GM12873 (cell line): ENCODE measurements at regions not wholly inside any gene's neighbourhood (a gene's known extent, or its start where the extent isn't known, plus 50 kb on each side); places are given as distances from the start of the nearest gene placed in this dataset.

ENCODE experiments used
- CTCF ChIP-seq: IDR thresholded peaks from 2 replicates; pipeline ENCODE4 v1.5.1; 2012; ENCODE audit warnings: low read depth, mild to moderate bottlenecking, moderate library complexity, low read length, control low read depth; ENCODE audit not compliant: insufficient read depth; ENCODE audit errors: missing control alignments

GRCh38 chr3:177754508-177754921, 557.2 kb upstream of the TBL1XR1 start:
- TF ChIP-seq CTCF = no peak

DNA sequence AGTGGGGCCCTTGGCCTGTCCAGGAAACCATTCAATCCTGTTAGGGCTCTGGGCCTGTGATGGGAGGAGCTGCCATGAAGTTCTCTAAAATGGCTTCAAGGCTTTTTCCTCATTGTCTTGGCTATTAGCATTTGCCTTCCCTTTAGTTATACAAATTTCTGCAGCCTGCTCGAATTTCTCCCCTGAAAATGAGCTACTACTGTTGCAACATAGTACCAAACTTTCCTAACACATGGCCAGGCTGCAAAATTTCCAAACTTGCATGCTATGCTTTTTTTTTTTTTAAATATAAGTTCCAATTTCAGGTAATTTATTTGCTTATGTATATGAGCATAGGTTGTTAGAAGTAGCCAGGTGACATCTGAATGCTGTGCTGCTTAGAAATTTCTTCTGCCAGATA, 560.8 kb upstream of the TBL1XR1 start:
- no peak for TF ChIP-seq CTCF

DNA sequence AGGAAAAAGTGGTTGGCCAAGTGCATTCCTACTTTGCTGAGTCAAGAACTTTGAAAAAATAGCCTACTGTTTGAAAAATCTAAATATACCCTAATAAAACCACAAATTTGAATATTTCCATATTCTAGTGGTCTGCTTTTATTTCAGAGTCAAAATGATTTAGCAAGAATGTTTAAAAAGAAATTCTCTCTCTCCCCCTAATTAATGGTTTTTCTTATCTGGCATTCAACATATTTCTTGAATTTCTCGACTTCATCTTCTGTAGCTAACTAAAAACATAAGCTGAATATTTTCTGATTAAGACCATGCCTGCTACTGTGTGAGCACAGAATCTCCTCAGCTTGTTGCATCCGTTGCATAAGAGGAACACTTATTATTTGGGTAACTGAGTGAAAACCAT, 563.5 kb upstream of the TBL1XR1 start:
- no peak for TF ChIP-seq CTCF

GRCh38 chr3:177764377-177764912, 567.2 kb upstream of the TBL1XR1 start:
- TF ChIP-seq CTCF = no peak

GRCh38 chr3:177764933-177765332, 567.7 kb upstream of the TBL1XR1 start:
- no peak for TF ChIP-seq CTCF

DNA sequence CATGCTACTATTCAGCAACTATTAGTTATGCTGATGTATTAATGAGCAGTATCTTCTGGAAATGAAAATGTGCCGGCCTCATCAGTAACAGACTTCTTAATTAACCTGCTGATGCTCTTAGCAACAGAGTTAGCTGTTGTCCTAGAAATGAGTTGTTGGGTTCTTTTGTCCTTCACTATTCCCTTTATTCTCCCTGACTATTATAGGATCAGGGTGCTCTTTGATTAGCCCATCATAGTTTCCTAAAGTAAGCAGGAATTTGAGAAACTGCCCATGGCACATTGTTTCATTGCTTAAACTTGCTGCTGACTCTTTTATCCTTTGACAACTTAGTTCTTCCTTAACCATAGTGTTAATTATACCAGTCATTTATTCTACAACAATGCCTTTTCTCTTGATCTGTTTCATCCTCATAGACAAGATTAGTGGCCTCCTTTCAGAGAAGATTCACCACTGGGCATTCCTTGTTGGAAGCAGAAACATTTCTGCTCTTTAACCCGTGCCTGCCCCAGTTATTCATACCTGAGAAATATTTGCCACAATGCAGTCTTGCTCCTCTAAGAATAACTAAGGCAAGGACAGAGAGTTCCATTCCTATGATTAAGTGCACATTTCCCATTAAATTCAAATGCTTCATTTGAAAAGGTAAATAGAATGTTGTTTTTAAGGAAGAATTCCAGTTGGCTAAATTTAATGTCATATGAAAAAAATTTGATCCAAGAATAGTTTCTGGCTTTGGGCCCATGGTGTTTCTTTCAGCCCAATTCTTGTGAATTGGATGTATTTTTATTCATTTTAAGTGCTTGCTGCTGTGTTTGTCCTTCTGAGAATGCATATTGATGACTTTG, 573.3 kb upstream of the TBL1XR1 start:
- no peak for TF ChIP-seq CTCF

DNA sequence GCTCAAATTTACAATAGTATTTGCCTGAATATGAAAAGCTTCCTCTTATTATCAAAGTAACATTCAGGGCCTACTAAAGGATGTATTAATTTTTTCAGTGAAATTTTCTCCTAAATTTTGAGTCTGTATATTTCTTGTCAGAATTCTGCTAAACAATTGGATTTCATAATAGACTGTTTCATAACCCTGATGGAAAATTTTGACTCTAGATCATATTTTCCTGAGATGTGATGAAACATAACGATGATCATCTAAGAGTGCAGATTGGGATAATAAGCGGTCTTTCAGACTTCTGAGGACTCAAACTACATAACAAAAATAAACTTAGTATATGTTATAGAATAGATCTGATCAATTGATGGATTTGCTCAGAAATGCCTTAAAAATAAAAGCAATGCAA, 574.5 kb upstream of the TBL1XR1 start:
- no peak for TF ChIP-seq CTCF
